ENCODE measurements at regions not wholly inside any gene's neighbourhood (a gene's known extent, or its start where the extent isn't known, plus 50 kb on each side); places are given as distances from the start of the nearest gene placed in this dataset.

- TF ChIP-seq PRDM2 (tag by site-specific recombination; IDR thresholded peaks at IDR 0.05; ENCODE audit: borderline replicate concordance) (no peak), ZNF146 (tag by site-specific recombination; IDR thresholded peaks at IDR 0.05) (no peak), ZNF549 (tag by site-specific recombination; IDR thresholded peaks at IDR 0.05) (no peak), ZNF37A (tag by site-specific recombination; IDR thresholded peaks at IDR 0.05) (no peak)
- TF ChIP-seq, protein P1, sequence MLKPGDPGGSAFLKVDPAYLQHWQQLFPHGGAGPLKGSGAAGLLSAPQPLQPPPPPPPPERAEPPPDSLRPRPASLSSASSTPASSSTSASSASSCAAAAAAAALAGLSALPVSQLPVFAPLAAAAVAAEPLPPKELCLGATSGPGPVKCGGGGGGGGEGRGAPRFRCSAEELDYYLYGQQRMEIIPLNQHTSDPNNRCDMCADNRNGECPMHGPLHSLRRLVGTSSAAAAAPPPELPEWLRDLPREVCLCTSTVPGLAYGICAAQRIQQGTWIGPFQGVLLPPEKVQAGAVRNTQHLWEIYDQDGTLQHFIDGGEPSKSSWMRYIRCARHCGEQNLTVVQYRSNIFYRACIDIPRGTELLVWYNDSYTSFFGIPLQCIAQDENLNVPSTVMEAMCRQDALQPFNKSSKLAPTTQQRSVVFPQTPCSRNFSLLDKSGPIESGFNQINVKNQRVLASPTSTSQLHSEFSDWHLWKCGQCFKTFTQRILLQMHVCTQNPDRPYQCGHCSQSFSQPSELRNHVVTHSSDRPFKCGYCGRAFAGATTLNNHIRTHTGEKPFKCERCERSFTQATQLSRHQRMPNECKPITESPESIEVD (tag by site-specific recombination; IDR thresholded peaks at IDR 0.05) = no peak
Measured at GRCh38 chr13:28584873-28585381, 74.0 kb upstream of the POMP start (continued).

GRCh38 chr13:28583651-28584091, 75.3 kb upstream of the POMP start:
- no peak overlapping the region for H3K4me3 ChIP-seq (ENCODE audit: low read depth, low read length)
- H3K27ac ChIP-seq (ENCODE audit: extremely low read depth, low read depth, low read length) = no peak overlapping the region
- no peaks in the 10 kb centered on the region for H3K9me3 ChIP-seq (ENCODE audit: control insufficient read depth, insufficient read depth, low read depth, low read length)
- CTCF ChIA-PET = interaction anchor here (0.6 kb wide), 1 partner anchor 35 kb away, joined by 3 read pairs; no protein-coding TSS in a partner anchor
- no peaks in the 10 kb centered on the region for H3K36me3 ChIP-seq (ENCODE audit: control insufficient read depth in 2 of 2, insufficient read depth in 1 of 2, low read length in 2 of 2)
- peaks cover 7% of the 10 kb centered on the region for H3K4me1 ChIP-seq (ENCODE audit: control insufficient read depth, insufficient read depth, low read length)
- POLR2A ChIA-PET = interaction anchor here (0.6 kb wide), 1 partner anchor 213 kb away, joined by 9 read pairs; no protein-coding TSS in a partner anchor
- TF ChIP-seq ZNF558 (tag by site-specific recombination; IDR thresholded peaks at IDR 0.05) (no peak), ZFP3 (tag by site-specific recombination; IDR thresholded peaks at IDR 0.05; ENCODE audit: low read depth) (no peak), ZFHX2 (tag by site-specific recombination; conservative IDR thresholded peaks at IDR 0.05) (peak; percentile 84), ZNF571 (tag by site-specific recombination; IDR thresholded peaks at IDR 0.05) (no peak), ZNF335 (tag by site-specific recombination; conservative IDR thresholded peaks at IDR 0.05) (no peak), EGR2 (tag by site-specific recombination; IDR thresholded peaks at IDR 0.05; ENCODE audit: low read depth) (peak; percentile 93)

DNA sequence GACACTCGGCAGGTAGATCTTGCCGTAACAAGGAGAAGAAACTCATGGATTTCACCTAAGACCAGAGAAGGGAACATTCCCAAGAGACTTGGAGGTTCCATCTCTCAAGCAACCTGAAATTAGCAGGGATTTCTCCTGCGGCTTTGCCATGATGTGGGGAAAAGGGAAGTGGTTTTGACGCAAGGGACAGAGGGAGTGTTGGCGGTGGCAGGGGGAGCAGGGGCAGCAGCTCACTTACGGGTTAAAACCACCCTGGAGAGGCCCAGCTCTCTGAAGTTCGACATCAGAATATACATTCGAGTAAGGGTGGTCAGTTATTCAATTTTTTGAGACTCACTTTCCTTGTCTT, 76.1 kb upstream of the POMP start:
- ChIA-PET CTCF (interaction anchor here (1.4 kb wide), 1 partner anchor 258 kb away, joined by 3 read pairs; no protein-coding TSS in a partner anchor), POLR2A (no interaction called here)
- Histone ChIP-seq H3K27ac (ENCODE audit: extremely low read depth, low read depth, low read length) (no peak overlapping the region), H3K9me3 (ENCODE audit: control insufficient read depth, insufficient read depth, low read depth, low read length) (no peaks in the 10 kb centered on the region), H3K4me3 (ENCODE audit: low read depth, low read length) (no peak overlapping the region), H3K36me3 (ENCODE audit: control insufficient read depth in 2 of 2, insufficient read depth in 1 of 2, low read length in 2 of 2) (no peaks in the 10 kb centered on the region), H3K4me1 (ENCODE audit: control insufficient read depth, insufficient read depth, low read length) (peaks cover 7% of the 10 kb centered on the region)
- TF ChIP-seq ZNF571 (tag by site-specific recombination; IDR thresholded peaks at IDR 0.05) (no peak), ZNF514 (tag by site-specific recombination; IDR thresholded peaks at IDR 0.05) (no peak), ZNF707 (tag by site-specific recombination; IDR thresholded peaks at IDR 0.05) (no peak), ZNF530 (tag by site-specific recombination; IDR thresholded peaks at IDR 0.05; ENCODE audit: low read depth) (no peak), ZNF704 (tag by site-specific recombination; IDR thresholded peaks at IDR 0.05) (no peak), ZSCAN30 (tag by site-specific recombination; IDR thresholded peaks at IDR 0.05) (no peak), ZFHX2 (tag by site-specific recombination; conservative IDR thresholded peaks at IDR 0.05) (no peak), ZNF169 (tag by site-specific recombination; IDR thresholded peaks at IDR 0.05) (no peak), PRDM2 (tag by site-specific recombination; IDR thresholded peaks at IDR 0.05; ENCODE audit: borderline replicate concordance) (no peak), KLF16 (tag by site-specific recombination; IDR thresholded peaks at IDR 0.05) (no peak), ZBTB1 (tag by site-specific recombination; IDR thresholded peaks at IDR 0.05) (no peak)

Data from HEK293 (cell line).